H9 (cell line): ENCODE measurements at regions not wholly inside any gene's neighbourhood (a gene's known extent, or its start where the extent isn't known, plus 50 kb on each side); places are given as distances from the start of the nearest gene placed in this dataset.

Experiments
- DNase-seq: peaks from one replicate; pipeline ENCODE4 v3.0.0-alpha.2; 2017
- H2AFZ ChIP-seq: one replicate; pipeline ENCODE4 v1.6.1; 2013; ENCODE audit warnings: mild to moderate bottlenecking, low read length, control low read depth, moderate library complexity
- H2AK5ac ChIP-seq: 2 replicates; pipeline ENCODE4 v1.6.1; 2013; ENCODE audit warnings: low read length, control low read depth, mixed read lengths; ENCODE audit not compliant: insufficient read length
- H2BK120ac ChIP-seq: one replicate; pipeline ENCODE4 v1.6.1; 2013; ENCODE audit warnings: low read depth, mild to moderate bottlenecking, low read length, control low read depth, inconsistent platforms; ENCODE audit not compliant: poor library complexity, severe bottlenecking
- H2BK12ac ChIP-seq: 2 replicates; pipeline ENCODE4 v1.6.1; 2013; ENCODE audit warnings: low read length, control low read depth, mixed read lengths, low read depth; ENCODE audit not compliant: insufficient read length
- H2BK15ac ChIP-seq: 2 replicates; pipeline ENCODE4 v1.6.1; 2013; ENCODE audit warnings: low read depth, low read length, control low read depth
- H2BK20ac ChIP-seq: one replicate; pipeline ENCODE4 v1.6.1; 2013; ENCODE audit warnings: low read depth, mild to moderate bottlenecking, low read length, control low read depth, inconsistent platforms; ENCODE audit not compliant: poor library complexity, severe bottlenecking
- H2BK5ac ChIP-seq: 2 replicates; pipeline ENCODE4 v1.6.1; 2013; ENCODE audit warnings: low read length, control low read depth, mixed read lengths; ENCODE audit not compliant: insufficient read length
- H3K14ac ChIP-seq: 2 replicates; pipeline ENCODE4 v1.6.1; 2013; ENCODE audit warnings: low read length, control low read depth; ENCODE audit not compliant: insufficient read depth
- H3K18ac ChIP-seq: 2 replicates; pipeline ENCODE4 v1.6.1; 2013; ENCODE audit warnings: low read depth, mild to moderate bottlenecking, mixed read lengths, low read length, control low read depth; ENCODE audit not compliant: insufficient read length
- H3K23ac ChIP-seq: 2 replicates; pipeline ENCODE4 v1.6.1; 2013; ENCODE audit warnings: low read length, control low read depth, mixed read lengths, low read depth; ENCODE audit not compliant: insufficient read length
- H3K23me2 ChIP-seq: 2 replicates; pipeline ENCODE4 v1.6.1; 2013; ENCODE audit warnings: low read depth, mild to moderate bottlenecking, mixed read lengths, low read length, control low read depth; ENCODE audit not compliant: insufficient read length, poor library complexity, severe bottlenecking
- H3K27ac ChIP-seq: 2 replicates; pipeline ENCODE4 v1.5.1; 2013; ENCODE audit warnings: low read length, control low read depth, mixed read lengths, low read depth; ENCODE audit not compliant: insufficient read length
- H3K27me3 ChIP-seq: 2 replicates; pipeline ENCODE4 v1.6.1; 2013; ENCODE audit warnings: low read length, control low read depth, inconsistent platforms; ENCODE audit not compliant: insufficient read depth
- H3K4ac ChIP-seq: 2 replicates; pipeline ENCODE4 v1.6.1; 2013; ENCODE audit warnings: low read depth, mild to moderate bottlenecking, control low read depth, inconsistent platforms, low read length, moderate library complexity
- H3K4me1 ChIP-seq: 2 replicates; pipeline ENCODE4 v1.6.1; 2013; ENCODE audit warnings: low read length, control low read depth, inconsistent platforms; ENCODE audit not compliant: insufficient read depth
- H3K4me2 ChIP-seq: 2 replicates; pipeline ENCODE4 v1.6.1; 2013; ENCODE audit warnings: low read length, control low read depth, mixed read lengths; ENCODE audit not compliant: insufficient read length, insufficient read depth
- H3K56ac ChIP-seq: 2 replicates; pipeline ENCODE4 v1.6.1; 2013; ENCODE audit warnings: low read depth, mild to moderate bottlenecking, mixed read lengths, low read length, control low read depth; ENCODE audit not compliant: insufficient read length
- H3K79me1 ChIP-seq: 2 replicates; pipeline ENCODE4 v1.6.1; 2013; ENCODE audit warnings: low read depth, mild to moderate bottlenecking, moderate library complexity, low read length, control low read depth, inconsistent platforms; ENCODE audit not compliant: insufficient read depth, poor library complexity, severe bottlenecking
- H3K79me2 ChIP-seq: 2 replicates; pipeline ENCODE4 v1.6.1; 2013; ENCODE audit warnings: low read length, control low read depth, inconsistent platforms; ENCODE audit not compliant: insufficient read depth
- H3K9ac ChIP-seq: 2 replicates; pipeline ENCODE4 v1.6.1; 2013; ENCODE audit warnings: low read length, control low read depth, mixed read lengths; ENCODE audit not compliant: insufficient read length; ENCODE audit errors: extremely low read depth
- H3K9me3 ChIP-seq: one replicate; pipeline ENCODE4 v1.6.1; 2013; ENCODE audit warnings: low read depth, low read length, inconsistent platforms; ENCODE audit not compliant: control insufficient read depth
- H3T11ph ChIP-seq: one replicate; pipeline ENCODE4 v1.6.1; 2013; ENCODE audit warnings: mild to moderate bottlenecking, low read length, control low read depth, inconsistent platforms
- H4K20me1 ChIP-seq: one replicate; pipeline ENCODE4 v1.6.1; 2013; ENCODE audit not compliant: control insufficient read depth, insufficient read length, insufficient read depth
- H4K5ac ChIP-seq: 2 replicates; pipeline ENCODE4 v1.6.1; 2013; ENCODE audit warnings: low read depth, mild to moderate bottlenecking, mixed read lengths, low read length, control low read depth; ENCODE audit not compliant: insufficient read length
- H4K8ac ChIP-seq: replicated peaks from 2 replicates; pipeline ENCODE4 v1.6.1; 2013; ENCODE audit warnings: low read length, control low read depth, mixed read lengths, low read depth; ENCODE audit not compliant: insufficient read length
- H4K91ac ChIP-seq: 2 replicates; pipeline ENCODE4 v1.6.1; 2013; ENCODE audit warnings: low read depth, mild to moderate bottlenecking, moderate library complexity, mixed read lengths, low read length, control low read depth; ENCODE audit not compliant: insufficient read length
- H3K27ac Mint-ChIP-seq, 3 experiments: 2 replicates in 2 of 3; 3 replicates in 1 of 3; pipeline ENCODE4 v1.8.0; 2020 to 2021; ENCODE audit warnings: mixed read lengths in 3 of 3, mild to moderate bottlenecking in 1 of 3, moderate library complexity in 1 of 3
- H3K27me3 Mint-ChIP-seq: 2 replicates; pipeline ENCODE4 v1.8.0; 2021; ENCODE audit warnings: low read depth, mild to moderate bottlenecking, moderate library complexity, mixed read lengths
- H3K36me3 Mint-ChIP-seq, 3 experiments: 2 replicates in 2 of 3; 3 replicates in 1 of 3; pipeline ENCODE4 v1.8.0; 2020 to 2021; ENCODE audit warnings: low read depth in 3 of 3, mixed read lengths in 3 of 3; ENCODE audit not compliant: insufficient read depth in 1 of 3
- H3K4me1 Mint-ChIP-seq, 2 experiments: 2 replicates each; pipeline ENCODE4 v1.8.0; 2020; ENCODE audit warnings: mixed read lengths in 2 of 2
- H3K4me3 Mint-ChIP-seq, 2 experiments: 2 replicates in 1 of 2; 3 replicates in 1 of 2; pipeline ENCODE4 v1.8.0; 2020 to 2021; ENCODE audit warnings: mild to moderate bottlenecking in 2 of 2, mixed read lengths in 2 of 2, moderate library complexity in 1 of 2
- H3K9me3 Mint-ChIP-seq, 2 experiments: 2 replicates in 1 of 2; 3 replicates in 1 of 2; pipeline ENCODE4 v1.8.0; 2020; ENCODE audit warnings: mild to moderate bottlenecking in 2 of 2, mixed read lengths in 2 of 2, moderate library complexity in 1 of 2
- CTCF ChIP-seq: fragments of 200-600 bp; sonication (generic); conservative IDR thresholded peaks from 3 replicates; pipeline ENCODE4 v1.8.0; 2021; ENCODE audit warnings: antibody characterized with exemption, mild to moderate bottlenecking
- WGBS: extraction: QIAGEN DNeasy Blood & Tissue Kit; methylation state at CpG from one replicate; pipeline ENCODE4 v1.1.7; 2013; ENCODE audit warnings: missing lambda C conversion rate, low lambda C conversion rate, mixed read lengths; ENCODE audit not compliant: insufficient read length; ENCODE audit errors: extremely low coverage; 5-methylcytosine and 5-hydroxymethylcytosine counted together

GRCh38 chr15:85963262-85963760 lies 116.4 kb upstream of the AGBL1 start:
- no peaks in the 10 kb centered on the region for H3K27me3 Mint-ChIP-seq
- Histone ChIP-seq H3K14ac (no peak overlapping the region), H4K8ac (no peak overlapping the region), H3K23me2 (no peaks in the 10 kb centered on the region), H2AFZ (no peak overlapping the region), H3K56ac (no peak overlapping the region), H3T11ph (no peak overlapping the region), H2AK5ac (no peak overlapping the region), H3K79me1 (no peaks in the 10 kb centered on the region), H3K27ac (no peak overlapping the region), H4K20me1 (no peaks in the 10 kb centered on the region), H4K5ac (no peak overlapping the region), H3K18ac (no peak overlapping the region), H3K4ac (no peak overlapping the region), H3K4me1 (no peaks in the 10 kb centered on the region), H4K91ac (no peak overlapping the region), H2BK5ac (no peak overlapping the region), H3K23ac (no peak overlapping the region), H3K79me2 (no peaks in the 10 kb centered on the region), H2BK12ac (no peak overlapping the region), H3K27me3 (no peaks in the 10 kb centered on the region), H2BK120ac (no peak overlapping the region), H2BK15ac (no peak overlapping the region), H3K9me3 (no peaks in the 10 kb centered on the region), H3K9ac (no peak overlapping the region), H3K4me2 (no peak overlapping the region), H2BK20ac (no peak overlapping the region)
- no CpG with 5 or more reads among the region's 4 CpGs for WGBS
- H3K36me3 Mint-ChIP-seq, result peaks cover 0 to 5% (median 0%) of the 10 kb centered on the region in 3 experiments; a peak in 2 of 7 replicates
- no peak for DNase-seq
- peaks cover 2 to 3% of the 10 kb centered on the region in 2 experiments; a peak in 2 of 4 replicates for H3K4me1 Mint-ChIP-seq
- no peak overlapping the region for H3K4me3 Mint-ChIP-seq
- TF ChIP-seq CTCF, result no peak
- H3K9me3 Mint-ChIP-seq, result no peaks in the 10 kb centered on the region
- no peak overlapping the region for H3K27ac Mint-ChIP-seq
